ENCODE measurements at regions not wholly inside any gene's neighbourhood (a gene's known extent, or its start where the extent isn't known, plus 50 kb on each side); places are given as distances from the start of the nearest gene placed in this dataset.
"Not testable (repeated sequence)": the region's sequence is repeated elsewhere in the genome, so short reads cannot be mapped to it uniquely, and the experiment has no call there.

DNA sequence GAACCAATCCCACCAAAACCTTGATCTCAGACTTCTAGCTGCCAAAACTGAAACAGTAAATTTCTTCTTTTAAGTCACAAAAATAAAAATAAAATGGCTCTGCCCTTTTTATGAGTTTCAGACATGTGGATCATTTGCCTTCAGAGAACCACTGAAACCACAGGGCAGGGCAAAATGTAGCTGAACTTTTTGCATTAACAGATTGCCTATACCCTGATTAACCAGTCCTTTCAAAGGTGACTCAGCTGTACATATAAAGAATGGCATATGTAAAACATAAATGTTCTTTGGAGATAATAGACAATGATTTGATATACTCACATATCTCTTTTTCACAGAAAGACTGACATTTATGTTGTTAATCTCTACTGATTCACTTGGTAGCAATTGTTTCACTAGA lies 187.1 kb upstream of the GRIN3A start:
- intact Hi-C loops (cut with DNase I): no loop called here
- no peak overlapping the region for H3K27ac ChIP-seq
- DNase-seq: no peak
- TF ChIP-seq CTCF (IDR thresholded peaks at IDR 0.05) (no peak), POLR2A (IDR thresholded peaks at IDR 0.05) (no peak)
- no peaks in the 10 kb centered on the region for H3K36me3 ChIP-seq (replicated peaks in 1 of 2)
- no peaks in the 10 kb centered on the region for H3K27me3 ChIP-seq
- H3K9me3 ChIP-seq (replicated peaks in 1 of 3): no peaks in the 10 kb centered on the region
- no peak overlapping the region for H3K4me3 ChIP-seq
- no peaks in the 10 kb centered on the region for H3K4me1 ChIP-seq (replicated peaks in 1 of 2)

- no peak overlapping the region for H3K4me3 ChIP-seq
- H3K4me1 ChIP-seq (replicated peaks in 1 of 2): no peaks in the 10 kb centered on the region
- TF ChIP-seq POLR2A (IDR thresholded peaks at IDR 0.05): no peak
- no peak for TF ChIP-seq CTCF (IDR thresholded peaks at IDR 0.05)
- no peaks in the 10 kb centered on the region for H3K9me3 ChIP-seq (replicated peaks in 1 of 3)
- no peaks in the 10 kb centered on the region for H3K27me3 ChIP-seq
- H3K27ac ChIP-seq: no peak overlapping the region
- DNase-seq: no peak
- no peaks in the 10 kb centered on the region for H3K36me3 ChIP-seq (replicated peaks in 1 of 2)
- intact Hi-C loops (cut with DNase I): no loop called here
- 49 to 79% (median 76%) methylated on average over 1 of the region's 1 CpG for WGBS, 4 donors
Observed at GRCh38 chr9:101923451-101923850, 185.0 kb upstream of the GRIN3A start.

- H3K36me3 ChIP-seq (replicated peaks in 1 of 2); H3K27ac ChIP-seq; H3K4me3 ChIP-seq; H3K4me1 ChIP-seq (replicated peaks in 1 of 2); H3K27me3 ChIP-seq; intact Hi-C loops (cut with DNase I); DNase-seq; H3K9me3 ChIP-seq (replicated peaks in 1 of 3): not testable (repeated sequence)
- WGBS, 4 donors: 79 to 87% (median 84%) methylated on average over 4 of the region's 4 CpGs
Observed at GRCh38 chr9:101916948-101917347, 178.5 kb upstream of the GRIN3A start.

- TF ChIP-seq POLR2A (IDR thresholded peaks at IDR 0.05) (no peak), CTCF (IDR thresholded peaks at IDR 0.05) (no peak)
- 25 to 52% (median 31%) methylated on average over 1 of the region's 1 CpG for WGBS, 4 donors
- Histone ChIP-seq H3K4me1 (replicated peaks in 1 of 2) (no peaks in the 10 kb centered on the region), H3K27ac (no peak overlapping the region), H3K36me3 (replicated peaks in 1 of 2) (no peaks in the 10 kb centered on the region), H3K27me3 (no peaks in the 10 kb centered on the region), H3K9me3 (replicated peaks in 1 of 3) (no peaks in the 10 kb centered on the region), H3K4me3 (no peak overlapping the region)
- no peak for DNase-seq
- intact Hi-C loops (cut with DNase I): no loop called here
Observed at GRCh38 chr9:101915482-101915881, 177.0 kb upstream of the GRIN3A start.

GRCh38 chr9:101912698-101913097 lies 174.3 kb upstream of the GRIN3A start:
- Histone ChIP-seq H3K27me3 (no peaks in the 10 kb centered on the region), H3K9me3 (replicated peaks in 1 of 3) (no peaks in the 10 kb centered on the region), H3K4me1 (replicated peaks in 1 of 2) (no peaks in the 10 kb centered on the region), H3K4me3 (no peak overlapping the region), H3K27ac (no peak overlapping the region), H3K36me3 (replicated peaks in 1 of 2) (no peaks in the 10 kb centered on the region)
- 43 to 61% (median 50%) methylated on average over 1 of the region's 1 CpG for WGBS, 4 donors
- TF ChIP-seq CTCF (IDR thresholded peaks at IDR 0.05): no peak
- TF ChIP-seq POLR2A (IDR thresholded peaks at IDR 0.05): no peak
- no peak for DNase-seq
- intact Hi-C loops (cut with DNase I): no loop called here
